HepG2 (cell line): ENCODE measurements at regions not wholly inside any gene's neighbourhood (a gene's known extent, or its start where the extent isn't known, plus 50 kb on each side); places are given as distances from the start of the nearest gene placed in this dataset.

Source experiments
- ATAC-seq: fragments of 200-7000 bp; cut with Tn5 transposase; 3 replicates; pipeline ENCODE4 v1.9.1; 2020; ENCODE audit warnings: mild to moderate bottlenecking, moderate library complexity
- BruUV-seq: library from RNA; stranded (reverse); fragments of 400-500 nt; replicated peaks from 2 replicates; lab custom pipeline; 2021; lab: Mats Ljungman, UMichigan
- CTCF ChIA-PET: fragments of 300-600 bp; formaldehyde crosslinking; extraction: SDS; loops from one replicate; lab custom pipeline; 2021; ENCODE audit warnings: low total read pairs, inconsistent platforms, low intra/inter-chr PET ratio; lab: Yijun Ruan, JAX
- POLR2A ChIA-PET: fragments of 350-600 bp; sonication (Branson Sonifier 250); formaldehyde crosslinking; loops from one replicate; lab custom pipeline; 2020; ENCODE audit warnings: antibody characterized with exemption, inconsistent platforms; lab: Yijun Ruan, JAX
- DNase-seq: peaks from one replicate; pipeline ENCODE4 v3.0.0-alpha.2; 2015; ENCODE audit warnings: low spot score
- FAIRE-seq: peaks from 3 replicates; lab custom pipeline; 2011; peaks lifted over from hg19 to GRCh38; lab: Jason Lieb, UNC
- H2AFZ ChIP-seq: one replicate; pipeline ENCODE4 v1.6.1; 2011; ENCODE audit warnings: low read length, inconsistent platforms
- H3K27ac ChIP-seq: fragments of 300-600 bp; 3 replicates; pipeline ENCODE4 v1.8.0; 2011; ENCODE audit warnings: mixed run types, mild to moderate bottlenecking, mixed read lengths, low read length, inconsistent platforms; ENCODE audit not compliant: insufficient read depth; ENCODE audit errors: extremely low read length
- H3K27me3 ChIP-seq, 2 experiments: fragments of 200-600 bp in 1 of 2; 2 replicates in 1 of 2; 3 replicates in 1 of 2; pipeline versions ENCODE4 v1.6.0 to v1.8.0; 2011; ENCODE audit warnings: low read length in 2 of 2, mild to moderate bottlenecking in 2 of 2, moderate library complexity in 2 of 2, inconsistent platforms in 1 of 2; ENCODE audit not compliant: insufficient read depth in 2 of 2, control insufficient read depth in 1 of 2
- H3K36me3 ChIP-seq, 2 experiments: fragments of 200-600 bp in 1 of 2; replicated peaks in 1 of 2; 2 replicates in 1 of 2; 3 replicates in 1 of 2; pipeline versions ENCODE4 v1.5.1 to v1.8.0; 2011; ENCODE audit warnings: low read length in 2 of 2, inconsistent platforms in 1 of 2; ENCODE audit not compliant: insufficient read depth in 2 of 2, control insufficient read depth in 1 of 2
- H3K4me1 ChIP-seq: 2 replicates; pipeline ENCODE4 v1.5.1; 2012; ENCODE audit warnings: low read length, inconsistent platforms; ENCODE audit not compliant: insufficient read depth
- H3K4me2 ChIP-seq: 2 replicates; pipeline ENCODE4 v1.6.0; 2011; ENCODE audit warnings: low read depth, low read length, inconsistent platforms
- H3K4me3 ChIP-seq, 3 experiments: fragments of 200-600 bp in 1 of 3; sonication (generic), shearing (Covaris generic) in 1 of 3; replicated peaks in 1 of 3; 2 replicates each; pipeline ENCODE4 v1.5.1; 2011 to 2016; ENCODE audit warnings: low read length in 3 of 3, inconsistent platforms in 2 of 3, low read depth in 2 of 3, mild to moderate bottlenecking in 2 of 3, control low read depth in 1 of 3, mixed read lengths in 1 of 3; ENCODE audit not compliant: insufficient read depth in 1 of 3
- H3K79me2 ChIP-seq: one replicate; pipeline ENCODE4 v1.6.1; 2011; ENCODE audit warnings: low read length, inconsistent platforms; ENCODE audit not compliant: insufficient read depth
- H3K9ac ChIP-seq: 2 replicates; pipeline ENCODE4 v1.6.0; 2011; ENCODE audit warnings: mild to moderate bottlenecking, low read depth, low read length, inconsistent platforms; ENCODE audit not compliant: insufficient read depth
- H3K9me3 ChIP-seq: 2 replicates; pipeline ENCODE4 v1.5.1; 2012; ENCODE audit warnings: mild to moderate bottlenecking, low read length
- H4K20me1 ChIP-seq: 2 replicates; pipeline ENCODE4 v1.6.0; 2011; ENCODE audit warnings: inconsistent platforms, mild to moderate bottlenecking, low read length, moderate library complexity; ENCODE audit not compliant: insufficient read depth
- ATF7 ChIP-seq, 2 experiments: fragments of 450-650 bp in 1 of 2; sonication (generic) in 1 of 2; formaldehyde crosslinking in 1 of 2; IDR thresholded peaks; 2 replicates each; pipeline versions ENCODE4 v1.4.0 to v1.6.1; 2016 to 2020; ENCODE audit warnings: antibody characterized with exemption in 1 of 2, mild to moderate bottlenecking in 1 of 2, missing genetic modification reagents in 1 of 2
- CREB1 ChIP-seq, 2 experiments: fragments of 450-650 bp in 1 of 2; IDR thresholded peaks; 2 replicates each; pipeline ENCODE4 v1.6.1; 2016 to 2017; ENCODE audit warnings: control low read depth in 1 of 2, mild to moderate bottlenecking in 1 of 2, missing compliant biosample characterization in 1 of 2, missing genetic modification characterization in 1 of 2
- GLI4 ChIP-seq: sonication (generic); formaldehyde crosslinking; IDR thresholded peaks from 2 replicates; pipeline ENCODE4 v1.5.1; 2020; ENCODE audit warnings: missing genetic modification reagents, mild to moderate bottlenecking, moderate library complexity, borderline replicate concordance
- MLX ChIP-seq: IDR thresholded peaks from 2 replicates; pipeline ENCODE4 v1.6.1; 2016
- SCMH1 ChIP-seq: sonication (generic); formaldehyde crosslinking; IDR thresholded peaks from 2 replicates; pipeline ENCODE4 v1.9.0; 2021; ENCODE audit warnings: missing genetic modification reagents, mild to moderate bottlenecking, borderline replicate concordance
- TEAD3 ChIP-seq: optimal IDR thresholded peaks from 2 replicates; pipeline ENCODE3; 2016; ENCODE audit warnings: borderline replicate concordance
- TGIF2 ChIP-seq: IDR thresholded peaks from 2 replicates; pipeline ENCODE4 v1.6.1; 2016; ENCODE audit warnings: control low read depth, missing compliant biosample characterization
- ZNF431 ChIP-seq: sonication (generic); formaldehyde crosslinking; IDR thresholded peaks from 2 replicates; pipeline ENCODE4 v1.9.0; 2022; ENCODE audit warnings: missing genetic modification reagents, low read depth, mild to moderate bottlenecking, borderline replicate concordance
- ZNF484 ChIP-seq: sonication (generic); formaldehyde crosslinking; IDR thresholded peaks from 2 replicates; pipeline ENCODE4 v1.5.1; 2020; ENCODE audit warnings: mild to moderate bottlenecking, low read depth, missing genetic modification reagents, borderline replicate concordance
- ZNF496 ChIP-seq: sonication (generic); formaldehyde crosslinking; IDR thresholded peaks from 2 replicates; pipeline ENCODE4 v1.8.1; 2023; ENCODE audit warnings: mild to moderate bottlenecking, moderate library complexity, missing genetic modification reagents; ENCODE audit not compliant: insufficient replicate concordance
- ZNF576 ChIP-seq: sonication (generic); formaldehyde crosslinking; IDR thresholded peaks from 2 replicates; pipeline ENCODE4 v1.4.0; 2020; ENCODE audit warnings: mild to moderate bottlenecking, missing genetic modification reagents
- ZNF879 ChIP-seq: sonication (generic); formaldehyde crosslinking; IDR thresholded peaks from 2 replicates; pipeline ENCODE4 v1.8.1; 2023; ENCODE audit warnings: missing genetic modification reagents
- WGBS: methylation state at CpG from one replicate; pipeline ENCODE4 v1.1.6; 2017; ENCODE audit warnings: low lambda C conversion rate; 5-methylcytosine and 5-hydroxymethylcytosine counted together
- in situ Hi-C: cut with HindIII; loops from 2 replicates; pipeline ENCODE4 v1.10.0; 2017; ENCODE audit warnings: low pct_unique_long_range_greater_than_20kb; ENCODE audit not compliant: extremely low pct_ligation_motif_present
- intact Hi-C: fragments of 100-400 bp; cut with micrococcal nuclease; formaldehyde crosslinking; loops from one replicate; pipeline ENCODE4 v1.10.0; 2022; ENCODE audit not compliant: unreplicated experiment

- Histone ChIP-seq H4K20me1 (no peaks in the 10 kb centered on the region), H2AFZ (no peak overlapping the region), H3K27ac (no peak overlapping the region), H3K4me2 (no peak overlapping the region), H3K4me3 (no peak overlapping the region), H3K4me1 (no peaks in the 10 kb centered on the region), H3K9ac (no peak overlapping the region), H3K27me3 (no peaks in the 10 kb centered on the region), H3K79me2 (no peaks in the 10 kb centered on the region), H3K36me3 (no peaks in the 10 kb centered on the region), H3K9me3 (peaks cover 12% of the 10 kb centered on the region; the same call in 1 of the 2 replicates)
- FAIRE-seq (no peak), ATAC-seq (no peak), DNase-seq (no peak)
- CTCF ChIA-PET, result no interaction called here
- POLR2A ChIA-PET, result no interaction called here
- BruUV-seq, result no TSS peak
- 0% methylated on average over 3 of the region's 3 CpGs for WGBS
- intact Hi-C loops, result no loop called here
- TF ChIP-seq MLX (CRISPR knock-in tag) (no peak), ZNF879 (CRISPR knock-in tag) (no peak), TGIF2 (CRISPR knock-in tag) (no peak), TEAD3 (CRISPR knock-in tag) (no peak), ZNF496 (CRISPR knock-in tag) (no peak), GLI4 (CRISPR knock-in tag) (no peak), ZNF576 (CRISPR knock-in tag) (no peak), ZNF484 (CRISPR knock-in tag) (no peak), SCMH1 (no peak)
- in situ Hi-C loops, result no loop called here
Measured at GRCh38 chr4:173839865-173840264, 309.8 kb upstream of the HAND2 start.

GRCh38 chr4:173837517-173837916 is 307.5 kb upstream of the HAND2 start:
- intact Hi-C loops, result no loop called here
- 0% methylated on average over 3 of the region's 3 CpGs for WGBS
- POLR2A ChIA-PET, result no interaction called here
- DNase-seq, result no peak
- H3K9ac ChIP-seq, result no peak overlapping the region
- no peaks in the 10 kb centered on the region for H3K4me1 ChIP-seq
- H3K27me3 ChIP-seq, result no peaks in the 10 kb centered on the region
- H2AFZ ChIP-seq, result no peak overlapping the region
- ATAC-seq, result no peak
- BruUV-seq, result no TSS peak
- H3K36me3 ChIP-seq, result no peaks in the 10 kb centered on the region
- in situ Hi-C loops, result no loop called here
- no peak for FAIRE-seq
- H4K20me1 ChIP-seq, result no peaks in the 10 kb centered on the region
- CTCF ChIA-PET, result no interaction called here
- peaks cover 9% of the 10 kb centered on the region; the same call in 1 of the 2 replicates for H3K9me3 ChIP-seq
- no peak overlapping the region for H3K4me2 ChIP-seq
- no peak overlapping the region for H3K4me3 ChIP-seq
- TF ChIP-seq ATF7 (IDR thresholded peaks at IDR 0.05), result peak; percentile 93
- TF ChIP-seq ATF7 (CRISPR knock-in tag; IDR thresholded peaks at IDR 0.05), result no peak
- no peak for TF ChIP-seq ZNF431 (CRISPR knock-in tag)
- TF ChIP-seq CREB1 (IDR thresholded peaks at IDR 0.05), result peak; percentile 50; the same call in 1 of the 2 replicates
- no peak for TF ChIP-seq CREB1 (CRISPR knock-in tag; IDR thresholded peaks at IDR 0.05)
- TF ChIP-seq, all 625 proteins: peak for 2
- H3K27ac ChIP-seq, result no peak overlapping the region
- H3K79me2 ChIP-seq, result no peaks in the 10 kb centered on the region
